Inferior parietal cortex (tissue), 1 donor: ENCODE measurements at regions not wholly inside any gene's neighbourhood (a gene's known extent, or its start where the extent isn't known, plus 50 kb on each side); places are given as distances from the start of the nearest gene placed in this dataset.

Experiments used
- DNase-seq: peaks from one replicate; pipeline ENCODE4 v3.0.0-alpha.2; 2016; ENCODE audit errors: extremely low spot score

GRCh38 chr2:42933824-42934254 is 141.5 kb upstream of the HAAO start:
- no peak for DNase-seq

GRCh38 chr2:42932271-42933151 is 140.1 kb upstream of the HAAO start:
- DNase-seq, result no peak

DNA sequence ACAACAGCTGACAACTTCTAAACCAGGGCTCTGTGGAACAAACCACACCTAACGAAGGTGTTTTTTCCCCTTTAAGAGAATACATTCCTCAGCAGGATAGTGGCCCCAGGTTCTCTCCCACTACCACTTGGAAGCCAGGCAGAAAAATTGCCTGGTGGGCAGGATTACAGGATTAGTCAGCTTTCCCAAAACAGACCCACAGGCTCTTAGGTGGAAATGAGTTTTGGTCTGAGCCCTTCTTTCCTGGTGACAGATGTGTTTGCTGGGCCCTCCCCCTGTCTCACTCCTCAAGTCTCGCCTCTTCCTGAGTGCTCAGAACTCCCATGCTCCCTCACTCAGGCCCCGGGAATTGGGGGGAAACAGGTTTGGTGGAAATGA is 139.4 kb upstream of the HAAO start:
- no peak for DNase-seq

DNA sequence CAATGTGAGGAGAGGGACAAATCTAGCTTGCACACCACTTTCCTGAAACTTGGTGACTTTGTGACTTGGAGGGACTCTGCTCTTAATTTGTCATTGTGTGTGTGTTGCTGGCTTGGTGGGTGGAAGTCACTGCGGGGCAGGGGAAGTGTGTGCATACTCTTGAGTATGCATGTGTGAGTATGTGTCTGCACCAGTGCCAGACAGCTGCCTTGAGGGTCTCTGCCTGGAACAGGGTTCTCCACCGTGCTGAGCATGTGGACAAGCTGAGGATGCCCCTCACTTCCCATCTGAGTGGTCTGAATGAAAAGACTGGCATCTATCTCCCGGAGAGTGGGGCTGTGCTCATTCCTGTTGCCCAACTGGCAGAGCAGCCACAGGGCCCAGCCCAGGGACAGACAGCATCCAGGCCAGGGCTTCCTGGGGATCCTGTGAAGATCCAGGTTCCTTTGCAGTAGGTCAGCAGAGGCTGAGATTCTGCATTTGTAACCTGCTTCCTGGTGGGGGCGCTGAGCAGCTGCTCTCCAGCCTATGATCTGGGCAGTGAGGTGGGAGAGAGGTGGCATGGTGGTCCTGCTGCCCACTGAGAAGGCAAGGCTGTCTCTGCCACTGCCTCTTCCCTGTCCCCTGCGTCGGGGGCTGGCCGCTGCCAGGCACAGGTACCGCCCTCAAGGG is 138.9 kb upstream of the HAAO start:
- DNase-seq, result no peak

DNA sequence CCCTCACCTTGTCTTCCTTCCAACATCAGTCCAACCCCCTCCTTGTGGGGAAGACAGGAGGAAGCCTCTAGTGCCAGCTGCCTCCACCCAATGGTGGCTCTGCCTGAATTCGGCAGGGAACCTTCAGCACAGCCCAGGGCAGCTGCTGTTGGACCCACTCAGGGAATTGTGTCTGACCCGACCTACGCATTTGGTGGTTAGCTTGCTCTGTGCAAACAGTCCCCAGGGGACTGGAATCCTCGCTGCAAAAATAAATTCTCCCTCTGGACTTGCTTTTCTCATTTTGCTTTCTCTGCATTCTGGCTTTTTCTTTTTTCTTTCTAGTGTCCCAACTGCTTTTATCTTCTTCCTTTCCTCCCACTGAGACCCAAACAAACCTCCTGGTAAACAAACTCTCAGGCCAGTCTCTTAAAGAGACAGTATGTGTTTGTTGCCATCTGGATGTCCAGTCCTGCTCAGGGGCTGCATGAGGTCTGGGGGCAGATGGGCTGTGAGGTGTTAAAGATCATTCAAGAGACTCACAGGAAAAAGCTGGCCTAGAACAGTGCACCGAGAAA is 137.7 kb upstream of the HAAO start:
- no peak for DNase-seq

DNA sequence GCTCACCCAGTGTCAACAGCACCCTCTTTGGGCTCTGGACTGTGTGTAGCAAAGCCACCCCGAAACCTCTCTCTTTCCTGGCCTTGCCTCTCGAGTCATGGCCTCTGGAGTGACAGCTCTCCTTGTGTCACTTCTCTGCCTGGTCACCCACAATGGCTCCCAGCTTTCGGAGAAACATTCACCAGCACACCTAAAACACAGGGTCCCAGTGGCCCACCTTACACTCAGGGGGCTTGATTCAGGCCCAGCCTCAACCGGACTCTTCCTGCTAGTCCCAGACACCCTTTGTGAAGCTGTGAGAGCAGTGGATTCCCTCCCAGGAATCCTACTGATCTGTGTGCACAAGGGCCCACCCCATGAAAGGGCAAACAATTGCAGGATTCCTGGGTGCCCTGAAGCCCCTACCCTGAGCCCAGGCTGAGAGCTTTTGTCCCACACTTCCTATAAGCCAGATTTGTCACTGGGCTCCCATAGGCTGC is 137.2 kb upstream of the HAAO start:
- no peak for DNase-seq

DNA sequence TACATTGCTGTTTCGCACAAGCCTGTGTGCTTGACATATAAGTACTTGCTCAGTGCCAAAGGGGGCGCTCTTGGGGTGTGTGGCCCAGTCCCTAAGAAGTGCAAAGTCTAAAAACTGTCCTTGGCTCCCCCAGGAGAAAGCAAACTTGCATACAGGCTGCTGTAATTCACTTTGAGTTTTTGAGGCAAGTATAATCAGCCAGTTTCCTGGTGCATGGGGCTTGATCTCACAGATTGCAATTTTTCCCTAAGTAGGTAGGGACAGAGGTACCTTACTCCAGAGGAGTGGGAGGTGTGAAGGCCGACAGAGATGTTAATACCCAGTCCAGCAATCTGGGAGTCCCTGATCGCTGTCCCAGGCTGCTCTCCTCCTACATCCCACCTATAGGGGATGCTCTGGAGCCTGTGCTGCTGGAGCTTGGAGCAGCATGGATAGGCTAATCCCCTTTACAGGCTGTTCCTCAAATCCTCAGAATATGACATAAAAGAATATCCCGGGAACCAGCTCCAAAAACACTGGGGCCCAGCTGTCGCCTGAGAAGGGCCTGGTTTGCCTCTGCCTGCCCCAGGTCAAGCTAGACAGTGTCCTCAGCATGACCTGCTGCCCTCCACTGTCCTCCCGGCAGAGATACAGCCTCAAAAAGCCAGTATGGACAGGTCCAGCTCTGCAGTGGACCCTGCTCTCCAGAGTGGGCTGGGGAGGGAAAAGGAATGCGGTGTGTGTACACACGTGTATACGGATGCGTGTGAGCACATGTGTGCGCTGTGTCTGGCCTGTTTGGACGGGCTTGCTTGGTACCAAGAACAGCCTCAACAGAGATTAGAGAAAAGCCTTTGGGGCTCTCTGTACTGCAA is 136.5 kb upstream of the HAAO start:
- no peak for DNase-seq

- no peak for DNase-seq
Observed at GRCh38 chr2:42928161-42928691, 135.8 kb upstream of the HAAO start.

DNA sequence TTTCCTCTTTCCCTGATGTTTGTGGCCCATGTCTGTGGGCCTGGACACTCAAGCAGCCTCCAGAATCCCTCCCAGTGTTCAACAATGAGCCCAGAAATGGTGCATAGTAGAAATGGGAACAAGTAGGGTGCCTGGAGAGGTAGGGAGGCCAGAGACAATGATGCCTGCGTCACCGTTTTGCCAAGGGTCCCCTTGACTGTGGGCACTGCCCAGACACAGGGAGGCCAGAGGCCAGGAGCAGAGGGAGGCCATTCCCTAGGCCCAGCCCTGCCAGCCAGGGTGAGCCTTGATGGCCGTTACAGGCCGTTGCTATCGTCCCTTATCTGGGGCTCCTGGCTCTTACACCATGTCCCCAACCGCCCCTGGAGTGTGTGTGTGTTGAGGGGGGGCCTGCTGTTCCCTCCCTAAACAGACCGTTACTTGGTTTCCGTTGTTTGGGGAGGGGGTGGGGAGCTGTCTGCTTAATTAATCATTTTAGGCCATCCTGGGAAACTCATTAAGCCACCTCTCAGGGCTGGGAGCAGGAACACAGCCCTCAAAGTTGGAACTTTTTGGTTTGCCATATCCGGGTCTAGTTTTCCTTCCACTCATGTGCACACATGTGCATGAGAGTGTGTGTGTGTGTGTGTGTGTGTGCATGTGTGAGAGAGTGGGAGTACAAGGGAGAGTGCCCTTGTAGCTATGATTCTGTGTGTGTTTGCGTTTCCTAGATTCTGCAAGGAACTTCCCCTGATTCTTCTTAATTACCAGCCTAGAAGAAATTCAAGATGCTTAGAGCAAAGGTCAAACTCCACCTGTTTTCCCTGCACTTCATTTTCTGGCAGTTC is 135.2 kb upstream of the HAAO start:
- DNase-seq, result no peak

DNA sequence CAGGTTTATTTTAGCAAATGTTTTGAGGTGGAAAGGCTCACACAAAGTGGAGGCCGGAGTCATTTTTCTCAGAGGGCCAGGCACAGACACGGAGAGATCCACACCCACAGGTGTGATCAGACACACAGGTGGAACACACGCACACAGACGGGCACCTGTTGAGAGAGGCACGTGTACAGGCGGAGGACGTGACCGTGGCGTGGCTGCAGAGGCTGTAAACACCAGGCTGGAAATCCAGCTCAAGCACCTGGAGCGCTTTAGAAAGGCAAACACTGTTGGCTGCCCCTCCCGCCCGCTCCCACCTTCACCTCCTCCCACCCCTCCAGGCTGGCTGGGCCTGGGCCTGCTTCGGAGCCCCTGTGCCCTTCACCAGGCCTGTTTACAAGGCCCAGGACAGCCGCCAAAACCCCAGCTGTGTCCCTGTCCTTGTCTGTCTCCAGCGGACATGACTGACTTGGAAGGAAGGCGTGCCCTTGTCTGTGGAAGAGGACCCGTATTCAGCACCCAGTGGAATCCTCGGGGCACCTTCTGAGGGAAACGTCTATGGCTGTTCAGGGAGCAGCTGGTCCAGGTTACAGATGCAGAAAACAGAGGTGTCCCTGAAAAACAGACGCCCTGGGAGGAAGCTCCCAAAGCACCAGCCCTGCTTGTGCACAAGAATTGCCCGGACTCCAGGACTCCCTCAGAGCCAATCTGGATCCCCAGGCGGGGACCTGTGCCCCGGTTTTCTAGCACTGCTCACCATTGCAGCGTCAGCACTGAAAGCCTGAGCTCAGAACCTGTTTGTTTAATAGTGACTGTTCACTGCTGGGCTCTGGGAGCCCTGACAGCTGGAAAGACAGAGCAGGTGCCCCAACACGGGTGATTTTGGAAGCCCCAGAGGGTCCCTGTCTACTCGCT is 134.3 kb upstream of the HAAO start:
- DNase-seq, result no peak

GRCh38 chr2:42925742-42926433 is 133.5 kb upstream of the HAAO start:
- peak; percentile 41 for DNase-seq

- DNase-seq, result no peak
Observed at GRCh38 chr2:42924418-42924886, 132.1 kb upstream of the HAAO start.

GRCh38 chr2:42923580-42924417 is 131.4 kb upstream of the HAAO start:
- no peak for DNase-seq

DNA sequence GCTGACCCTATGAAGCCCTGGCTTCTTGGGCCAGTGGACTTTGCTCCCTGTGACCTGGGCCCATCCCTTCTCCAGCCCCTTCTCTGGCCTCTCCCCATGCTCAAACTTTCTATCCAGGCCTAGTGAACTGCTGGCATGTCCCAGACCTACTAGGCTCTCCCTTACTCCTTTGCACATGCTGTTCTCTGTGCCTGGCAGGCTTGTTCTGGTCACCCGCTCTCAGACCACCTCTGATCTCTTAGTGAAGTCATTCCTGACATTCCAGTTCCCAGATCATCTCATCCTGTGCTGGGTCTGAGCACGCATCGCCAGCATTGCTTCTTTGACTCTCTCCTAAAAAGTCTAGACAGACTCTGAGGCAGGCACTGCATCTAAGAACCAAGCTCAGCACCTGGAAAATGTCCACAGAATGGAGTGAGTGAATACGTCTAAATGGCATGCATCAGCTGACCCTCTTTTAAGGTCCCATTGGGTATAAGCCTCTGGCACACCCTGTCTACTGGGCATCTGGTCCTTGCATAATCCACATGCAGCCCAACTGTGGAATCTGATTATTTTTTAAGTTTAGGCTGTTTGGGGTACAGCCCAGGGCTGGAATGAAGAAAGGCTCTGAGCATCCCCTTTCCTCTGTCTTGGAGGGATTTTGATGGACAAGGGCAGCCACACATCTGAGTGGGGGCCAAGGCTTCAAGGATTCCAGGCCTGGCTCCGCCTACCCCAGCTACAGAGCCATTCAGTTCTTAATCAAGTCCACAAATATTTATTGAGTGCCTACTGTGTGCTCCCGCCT is 130.6 kb upstream of the HAAO start:
- DNase-seq, result no peak

DNA sequence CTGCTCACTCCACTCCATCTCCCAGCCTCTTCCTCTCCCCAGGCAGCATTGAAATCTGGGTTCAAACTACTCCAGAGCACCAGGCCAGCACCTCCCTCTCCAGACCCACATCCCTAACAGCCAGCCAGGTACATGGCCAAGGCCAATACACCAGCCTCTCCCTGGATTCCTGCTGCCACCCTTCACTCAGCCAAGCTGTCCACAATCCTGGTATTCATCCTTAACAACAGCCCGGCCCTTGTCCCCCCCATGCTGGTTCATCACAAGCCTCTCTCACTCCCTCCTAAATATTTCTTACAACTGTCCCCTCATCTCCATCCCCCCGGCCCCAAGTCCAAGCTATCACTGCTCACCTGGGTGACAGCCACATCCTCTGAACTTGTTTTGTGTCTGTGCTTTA is 129.9 kb upstream of the HAAO start:
- DNase-seq, result no peak

DNA sequence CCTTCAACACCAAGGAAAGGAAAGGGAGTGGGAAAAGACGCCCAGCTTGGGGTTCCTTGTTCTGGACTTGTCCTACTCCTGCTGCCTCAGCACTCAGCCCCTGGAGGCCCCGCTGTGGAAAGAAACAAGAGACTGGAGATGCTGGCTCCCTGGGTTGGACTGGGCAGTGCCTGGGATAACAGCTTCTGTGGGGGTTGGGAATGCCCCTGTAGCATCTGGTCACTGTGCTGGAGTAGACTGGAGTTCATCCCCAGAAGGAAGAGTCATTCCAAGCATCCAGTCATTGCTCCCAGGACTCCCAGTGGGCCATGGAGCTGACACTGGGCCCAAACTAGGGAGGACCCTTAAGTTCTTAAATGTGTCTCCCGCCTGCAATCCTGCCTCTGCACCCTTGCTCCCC is 129.3 kb upstream of the HAAO start:
- no peak for DNase-seq

DNA sequence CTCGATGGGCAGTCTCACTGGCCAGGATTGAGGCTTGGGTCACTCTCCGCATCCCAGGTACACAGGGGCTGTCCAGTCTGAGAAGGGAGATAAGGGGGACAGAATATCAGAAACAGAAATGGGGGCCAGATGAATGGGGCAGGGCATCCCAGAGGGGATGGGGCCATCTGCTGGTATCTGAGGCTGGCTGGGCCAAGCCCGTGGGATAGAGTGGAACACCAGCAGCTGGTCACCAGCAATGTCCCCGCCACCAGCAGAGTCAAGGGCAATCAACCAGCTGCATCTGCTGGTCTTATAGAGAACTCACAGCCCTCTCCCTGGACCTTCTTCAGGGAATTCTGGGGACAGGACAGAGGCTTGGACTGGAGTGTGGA is 128.8 kb upstream of the HAAO start:
- no peak for DNase-seq
